A549 (cell line): ENCODE measurements at regions not wholly inside any gene's neighbourhood (a gene's known extent, or its start where the extent isn't known, plus 50 kb on each side); places are given as distances from the start of the nearest gene placed in this dataset.

ENCODE experiments used
- ATAC-seq, 2 experiments: fragments of 200-7000 bp in 1 of 2; fragments of >200 bp in 1 of 2; cut with Nextera tagmentation in 1 of 2; cut with Tn5 transposase in 1 of 2; 3 replicates each; pipeline versions ENCODE4 v1.8.0 to v1.9.1; 2018 to 2020; ENCODE audit warnings: mild to moderate bottlenecking in 1 of 2, moderate library complexity in 1 of 2
- CTCF ChIA-PET: fragments of 300-600 bp; sonication (Branson Sonifier 250); formaldehyde crosslinking; extraction: SDS; loops from one replicate; lab custom pipeline; 2021; ENCODE audit warnings: antibody characterized with exemption, inconsistent platforms; lab: Yijun Ruan, JAX
- POLR2A ChIA-PET: fragments of 350-600 bp; formaldehyde crosslinking; extraction: SDS; loops from one replicate; lab custom pipeline; 2021; ENCODE audit warnings: antibody characterized with exemption, inconsistent platforms; lab: Yijun Ruan, JAX
- DNase-seq, 2 experiments: peaks; one replicate each; pipeline versions ENCODE4 v3.0.0 to v3.0.0-alpha.2; 2011 to 2016; ENCODE audit warnings: low read depth in 1 of 2, low spot score in 1 of 2
- FAIRE-seq: peaks from 2 replicates; lab custom pipeline; 2011; peaks lifted over from hg19 to GRCh38; lab: Jason Lieb, UNC
- H3K27ac ChIP-seq, 2 experiments: fragments of >200 bp; sonication (Bioruptor Twin); formaldehyde crosslinking; 3 replicates each; pipeline ENCODE4 v1.5.1; 2016 to 2017
- H3K4me1 ChIP-seq: fragments of >200 bp; sonication (Bioruptor Twin); formaldehyde crosslinking; 3 replicates; pipeline ENCODE4 v1.6.1; 2016
- H3K4me2 ChIP-seq: fragments of >200 bp; sonication (Bioruptor Twin); formaldehyde crosslinking; 3 replicates; pipeline ENCODE4 v1.6.1; 2016
- H3K4me3 ChIP-seq: fragments of >200 bp; sonication (Bioruptor Twin); formaldehyde crosslinking; 3 replicates; pipeline ENCODE4 v1.5.1; 2016
- H3K9me3 ChIP-seq: fragments of >200 bp; sonication (Bioruptor Twin); formaldehyde crosslinking; 3 replicates; pipeline ENCODE4 v1.6.1; 2016
- CEBPB ChIP-seq, 2 experiments: fragments of >200 bp in 1 of 2; sonication (Bioruptor Twin) in 1 of 2; formaldehyde crosslinking in 1 of 2; IDR thresholded peaks; 2 replicates each; pipeline ENCODE4 v1.6.1; 2012 to 2016
- CHD4 ChIP-seq: fragments of 200-600 bp; sonication (generic); IDR thresholded peaks from 2 replicates; pipeline ENCODE4 v1.6.1; 2016; ENCODE audit warnings: antibody characterized with exemption, mild to moderate bottlenecking, borderline replicate concordance
- E2F6 ChIP-seq: IDR thresholded peaks from 2 replicates; pipeline ENCODE4 v1.6.1; 2012; ENCODE audit warnings: low read depth, borderline replicate concordance
- FOSL2 ChIP-seq, 2 experiments: fragments of 450-650 bp in 1 of 2; fragments of >200 bp in 1 of 2; sonication (Bioruptor Twin) in 1 of 2; formaldehyde crosslinking; IDR thresholded peaks; 2 replicates each; pipeline versions ENCODE4 v1.5.0 to v1.6.1; 2016 to 2020; ENCODE audit warnings: mild to moderate bottlenecking in 1 of 2, moderate library complexity in 1 of 2
- HDAC2 ChIP-seq: fragments of 200-600 bp; sonication (generic); IDR thresholded peaks from 2 replicates; pipeline ENCODE4 v1.6.1; 2016
- HEYL ChIP-seq: fragments of 250-450 bp; sonication (Bioruptor Pico); IDR thresholded peaks from 2 replicates; pipeline ENCODE4 v1.8.0; 2021; ENCODE audit warnings: mild to moderate bottlenecking, moderate library complexity
- HMGXB4 ChIP-seq: fragments of 250-450 bp; sonication (Bioruptor Pico); IDR thresholded peaks from 2 replicates; pipeline ENCODE4 v1.5.0; 2021; ENCODE audit warnings: mild to moderate bottlenecking, moderate library complexity, borderline replicate concordance
- HOXA7 ChIP-seq: fragments of 250-450 bp; sonication (Bioruptor Pico); IDR thresholded peaks from 2 replicates; pipeline ENCODE4 v1.5.0; 2020; ENCODE audit warnings: mild to moderate bottlenecking, moderate library complexity
- HOXB13 ChIP-seq: fragments of 250-450 bp; sonication (Bioruptor Pico); IDR thresholded peaks from 2 replicates; pipeline ENCODE4 v1.5.0; 2020; ENCODE audit warnings: low read depth, mild to moderate bottlenecking, moderate library complexity
- HOXB5 ChIP-seq: fragments of 250-450 bp; sonication (Bioruptor Pico); IDR thresholded peaks from 2 replicates; pipeline ENCODE4 v1.5.0; 2020; ENCODE audit warnings: mild to moderate bottlenecking, moderate library complexity
- JUN ChIP-seq, 2 experiments: fragments of >200 bp; sonication (Bioruptor Twin); formaldehyde crosslinking; IDR thresholded peaks; 2 replicates in 1 of 2; 3 replicates in 1 of 2; pipeline ENCODE4 v1.6.1; 2016 to 2017
- JUNB ChIP-seq: fragments of >200 bp; sonication (Bioruptor Twin); formaldehyde crosslinking; IDR thresholded peaks from 2 replicates; pipeline ENCODE4 v1.6.1; 2016
- MAFK ChIP-seq: fragments of 450-650 bp; IDR thresholded peaks from 2 replicates; pipeline ENCODE4 v1.6.1; 2014; ENCODE audit not compliant: partially characterized antibody
- MAZ ChIP-seq: fragments of 150-350 bp; IDR thresholded peaks from 2 replicates; pipeline ENCODE4 v1.6.1; 2014; ENCODE audit warnings: antibody characterized with exemption, low read depth, low read length, borderline replicate concordance
- PBX3 ChIP-seq: IDR thresholded peaks from 2 replicates; pipeline ENCODE4 v1.6.1; 2012
- PHF8 ChIP-seq: fragments of 200-600 bp; sonication (generic); IDR thresholded peaks from 2 replicates; pipeline ENCODE4 v1.6.1; 2016; ENCODE audit warnings: low read depth, mild to moderate bottlenecking, antibody characterized with exemption, moderate library complexity, borderline replicate concordance
- POLR2A ChIP-seq: IDR thresholded peaks from 2 replicates; pipeline ENCODE4 v1.6.1; 2012; ENCODE audit warnings: mild to moderate bottlenecking, low read length
- RAD21 ChIP-seq, 2 experiments: fragments of >200 bp in 1 of 2; sonication (Bioruptor Twin) in 1 of 2; formaldehyde crosslinking in 1 of 2; IDR thresholded peaks in 1 of 2; conservative IDR thresholded peaks in 1 of 2; 2 replicates in 1 of 2; 3 replicates in 1 of 2; pipeline ENCODE4 v1.6.1; 2012 to 2018; ENCODE audit warnings: inconsistent platforms in 1 of 2
- RFX5 ChIP-seq: fragments of 450-650 bp; IDR thresholded peaks from 2 replicates; pipeline ENCODE4 v1.7.1; 2014; ENCODE audit warnings: antibody characterized with exemption, mild to moderate bottlenecking, moderate library complexity
- ZSCAN20 ChIP-seq: fragments of 250-450 bp; sonication (Bioruptor Pico); IDR thresholded peaks from 2 replicates; pipeline ENCODE4 v1.8.0; 2022; ENCODE audit warnings: mild to moderate bottlenecking, moderate library complexity
- WGBS: methylation state at CpG from one replicate; pipeline ENCODE4 v1.1.6; 2017; ENCODE audit errors: missing lambda C conversion rate; 5-methylcytosine and 5-hydroxymethylcytosine counted together
- TF ChIP-seq, protein P1 (sequence below): IDR thresholded peaks from 2 replicates; pipeline ENCODE4 v1.6.1; 2012
- TF ChIP-seq, protein P2 (sequence below): fragments of >200 bp; sonication (Bioruptor Twin); formaldehyde crosslinking; IDR thresholded peaks from 3 replicates; pipeline ENCODE4 v1.5.1; 2016

- TF ChIP-seq HMGXB4 = no peak
- TF ChIP-seq E2F6 = no peak
- TF ChIP-seq, protein P1, sequence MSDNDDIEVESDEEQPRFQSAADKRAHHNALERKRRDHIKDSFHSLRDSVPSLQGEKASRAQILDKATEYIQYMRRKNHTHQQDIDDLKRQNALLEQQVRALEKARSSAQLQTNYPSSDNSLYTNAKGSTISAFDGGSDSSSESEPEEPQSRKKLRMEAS = no peak
- no peak for TF ChIP-seq HEYL (CRISPR knock-in tag)
- TF ChIP-seq MAZ = no peak
- no peak for TF ChIP-seq HOXB13 (CRISPR knock-in tag)
- no peak for TF ChIP-seq MAFK
- TF ChIP-seq, all 56 proteins: peak for 0
Observed at GRCh38 chr1:65584399-65584798, 163.9 kb downstream of the LEPR start (continued).

GRCh38 chr1:65590279-65590678 lies 169.8 kb downstream of the LEPR start:
- DNase-seq = no peak
- ATAC-seq = no peak
- H3K9me3 ChIP-seq = no peaks in the 10 kb centered on the region
- WGBS = 74% methylated on average over 2 of the region's 2 CpGs
- FAIRE-seq = no peak
- POLR2A ChIA-PET = no interaction called here
- CTCF ChIA-PET = no interaction called here
- no peaks in the 10 kb centered on the region for H3K4me1 ChIP-seq
- H3K27ac ChIP-seq = no peak overlapping the region
- no peak overlapping the region for H3K4me2 ChIP-seq
- no peak overlapping the region for H3K4me3 ChIP-seq
- TF ChIP-seq ZSCAN20 (CRISPR knock-in tag) (no peak), JUN (IDR thresholded peaks at IDR 0.05) (no peak), RFX5 (no peak), RAD21 (conservative IDR thresholded peaks at IDR 0.05 in 1 of 2, IDR thresholded peaks at IDR 0.05 in 1 of 2) (no peak), HOXB5 (CRISPR knock-in tag) (no peak), CEBPB (IDR thresholded peaks at IDR 0.05) (no peak), CHD4 (no peak), HOXA7 (CRISPR knock-in tag) (no peak), JUNB (no peak), MAZ (no peak), PHF8 (no peak), POLR2A (no peak), MAFK (no peak), PBX3 (no peak), HDAC2 (no peak), FOSL2 (IDR thresholded peaks at IDR 0.05) (no peak), FOSL2 (CRISPR knock-in tag; IDR thresholded peaks at IDR 0.05) (no peak)
- TF ChIP-seq, protein P2, sequence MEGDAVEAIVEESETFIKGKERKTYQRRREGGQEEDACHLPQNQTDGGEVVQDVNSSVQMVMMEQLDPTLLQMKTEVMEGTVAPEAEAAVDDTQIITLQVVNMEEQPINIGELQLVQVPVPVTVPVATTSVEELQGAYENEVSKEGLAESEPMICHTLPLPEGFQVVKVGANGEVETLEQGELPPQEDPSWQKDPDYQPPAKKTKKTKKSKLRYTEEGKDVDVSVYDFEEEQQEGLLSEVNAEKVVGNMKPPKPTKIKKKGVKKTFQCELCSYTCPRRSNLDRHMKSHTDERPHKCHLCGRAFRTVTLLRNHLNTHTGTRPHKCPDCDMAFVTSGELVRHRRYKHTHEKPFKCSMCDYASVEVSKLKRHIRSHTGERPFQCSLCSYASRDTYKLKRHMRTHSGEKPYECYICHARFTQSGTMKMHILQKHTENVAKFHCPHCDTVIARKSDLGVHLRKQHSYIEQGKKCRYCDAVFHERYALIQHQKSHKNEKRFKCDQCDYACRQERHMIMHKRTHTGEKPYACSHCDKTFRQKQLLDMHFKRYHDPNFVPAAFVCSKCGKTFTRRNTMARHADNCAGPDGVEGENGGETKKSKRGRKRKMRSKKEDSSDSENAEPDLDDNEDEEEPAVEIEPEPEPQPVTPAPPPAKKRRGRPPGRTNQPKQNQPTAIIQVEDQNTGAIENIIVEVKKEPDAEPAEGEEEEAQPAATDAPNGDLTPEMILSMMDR = no peak
- TF ChIP-seq, protein P1 = no peak
